WTC11 (cell line): ENCODE measurements at regions not wholly inside any gene's neighbourhood (a gene's known extent, or its start where the extent isn't known, plus 50 kb on each side); places are given as distances from the start of the nearest gene placed in this dataset.

Experiments used
- ATAC-seq: fragments of 200-7000 bp; cut with Tn5 transposase; 2 replicates; pipeline ENCODE4 v1.10.0; 2021; ENCODE audit warnings: mild to moderate bottlenecking, moderate library complexity
- CTCF ChIA-PET: fragments of 300-600 bp; sonication (Branson Sonifier 250); formaldehyde crosslinking; loops from one replicate; lab custom pipeline; 2021; ENCODE audit warnings: antibody characterized with exemption; lab: Charles Lee
- POLR2A ChIA-PET: fragments of 350-600 bp; sonication (Branson Sonifier 250); formaldehyde crosslinking; loops from one replicate; lab custom pipeline; 2021; ENCODE audit warnings: antibody characterized with exemption; lab: Charles Lee
- DNase-seq: peaks from one replicate; pipeline ENCODE4 v3.0.0; 2021; ENCODE audit warnings: low spot score
- H3K27ac Mint-ChIP-seq: 2 replicates; pipeline ENCODE4 v1.8.0; 2021; ENCODE audit warnings: mixed read lengths
- H3K27me3 Mint-ChIP-seq: 2 replicates; pipeline ENCODE4 v1.8.0; 2021; ENCODE audit warnings: low read depth, mild to moderate bottlenecking, moderate library complexity, mixed read lengths
- H3K36me3 Mint-ChIP-seq: 2 replicates; pipeline ENCODE4 v1.8.0; 2021; ENCODE audit warnings: mixed read lengths
- H3K4me1 Mint-ChIP-seq: 2 replicates; pipeline ENCODE4 v1.8.0; 2022; ENCODE audit warnings: mixed read lengths
- H3K4me3 Mint-ChIP-seq: 2 replicates; pipeline ENCODE4 v1.8.0; 2021; ENCODE audit warnings: mild to moderate bottlenecking, moderate library complexity, mixed read lengths
- H3K9me3 Mint-ChIP-seq: 2 replicates; pipeline ENCODE4 v1.8.0; 2021; ENCODE audit warnings: mixed read lengths
- ATF3 ChIP-seq: sonication (generic); formaldehyde crosslinking; conservative IDR thresholded peaks from 2 replicates; pipeline ENCODE4 v1.8.1; 2022; ENCODE audit warnings: mild to moderate bottlenecking, missing genetic modification reagents
- CTCF ChIP-seq: fragments of 200-600 bp; IDR thresholded peaks from 2 replicates; pipeline ENCODE4 v1.8.0; 2022; ENCODE audit warnings: antibody characterized with exemption
- E2F1 ChIP-seq: sonication (generic); formaldehyde crosslinking; IDR thresholded peaks from 2 replicates; pipeline ENCODE4 v1.8.0; 2022; ENCODE audit warnings: mild to moderate bottlenecking, missing genetic modification reagents
- ELF4 ChIP-seq: sonication (generic); formaldehyde crosslinking; IDR thresholded peaks from 2 replicates; pipeline ENCODE4 v1.8.1; 2022; ENCODE audit warnings: low read depth, mild to moderate bottlenecking, moderate library complexity, missing genetic modification reagents
- GABPB1 ChIP-seq: sonication (generic); formaldehyde crosslinking; IDR thresholded peaks from 2 replicates; pipeline ENCODE4 v1.8.1; 2023; ENCODE audit warnings: mild to moderate bottlenecking, missing genetic modification reagents
- GTF2I ChIP-seq: fragments of 250-450 bp; sonication (Bioruptor Pico); conservative IDR thresholded peaks from 2 replicates; pipeline ENCODE4 v1.4.0; 2021; ENCODE audit warnings: mild to moderate bottlenecking
- JUN ChIP-seq: sonication (generic); formaldehyde crosslinking; IDR thresholded peaks from 2 replicates; pipeline ENCODE4 v1.8.0; 2023; ENCODE audit warnings: mild to moderate bottlenecking, missing genetic modification reagents
- MYBL2 ChIP-seq: sonication (generic); formaldehyde crosslinking; IDR thresholded peaks from 2 replicates; pipeline ENCODE4 v1.8.1; 2023; ENCODE audit warnings: mild to moderate bottlenecking, moderate library complexity, missing genetic modification reagents
- NFE2L1 ChIP-seq: sonication (generic); formaldehyde crosslinking; IDR thresholded peaks from 2 replicates; pipeline ENCODE4 v1.8.1; 2023; ENCODE audit warnings: missing genetic modification reagents
- NFYB ChIP-seq: sonication (generic); formaldehyde crosslinking; conservative IDR thresholded peaks from 2 replicates; pipeline ENCODE4 v1.8.0; 2022; ENCODE audit warnings: low read depth, missing genetic modification reagents
- NR1H2 ChIP-seq: sonication (generic); formaldehyde crosslinking; IDR thresholded peaks from 2 replicates; pipeline ENCODE4 v1.9.0; 2021; ENCODE audit warnings: mild to moderate bottlenecking, moderate library complexity, missing genetic modification reagents
- NR2C2 ChIP-seq: sonication (generic); formaldehyde crosslinking; IDR thresholded peaks from 2 replicates; pipeline ENCODE4 v1.8.0; 2022; ENCODE audit warnings: mild to moderate bottlenecking, missing genetic modification reagents
- OVOL2 ChIP-seq: fragments of 250-450 bp; sonication (Bioruptor Pico); IDR thresholded peaks from 2 replicates; pipeline ENCODE4 v1.9.0; 2021; ENCODE audit warnings: mild to moderate bottlenecking, borderline replicate concordance
- PRDM15 ChIP-seq: sonication (generic); formaldehyde crosslinking; IDR thresholded peaks from 2 replicates; pipeline ENCODE4 v1.8.0; 2022; ENCODE audit warnings: missing genetic modification reagents
- TEAD1 ChIP-seq: sonication (generic); formaldehyde crosslinking; IDR thresholded peaks from 2 replicates; pipeline ENCODE4 v1.8.0; 2022; ENCODE audit warnings: mild to moderate bottlenecking, missing genetic modification reagents
- ZBTB21 ChIP-seq: sonication (generic); formaldehyde crosslinking; IDR thresholded peaks from 2 replicates; pipeline ENCODE4 v1.8.1; 2023; ENCODE audit warnings: mild to moderate bottlenecking, missing genetic modification reagents, borderline replicate concordance
- ZMAT4 ChIP-seq: fragments of 250-450 bp; sonication (Bioruptor Pico); IDR thresholded peaks from 2 replicates; pipeline ENCODE4 v1.9.0; 2021; ENCODE audit warnings: mild to moderate bottlenecking
- ZNF425 ChIP-seq: fragments of 250-450 bp; sonication (Bioruptor Pico); conservative IDR thresholded peaks from 2 replicates; pipeline ENCODE4 v1.9.0; 2021; ENCODE audit warnings: mild to moderate bottlenecking
- ZNF671 ChIP-seq: fragments of 250-450 bp; sonication (Bioruptor Pico); IDR thresholded peaks from 2 replicates; pipeline ENCODE4 v1.8.0; 2021; ENCODE audit warnings: mild to moderate bottlenecking
- ZSCAN18 ChIP-seq: fragments of 250-450 bp; sonication (Bioruptor Pico); IDR thresholded peaks from 2 replicates; pipeline ENCODE4 v2.1.2; 2022; ENCODE audit warnings: mild to moderate bottlenecking, moderate library complexity

- no peak for TF ChIP-seq E2F1 (CRISPR knock-in tag)
- TF ChIP-seq GABPB1 (CRISPR knock-in tag), result no peak
- TF ChIP-seq NFE2L1 (CRISPR knock-in tag), result no peak
- TF ChIP-seq PRDM15 (CRISPR knock-in tag), result no peak
- no peak for TF ChIP-seq MYBL2 (CRISPR knock-in tag)
- TF ChIP-seq ZBTB21 (CRISPR knock-in tag), result no peak
- TF ChIP-seq ZNF425 (CRISPR knock-in tag), result no peak
- no peak for TF ChIP-seq JUN (CRISPR knock-in tag)
- no peak for TF ChIP-seq TEAD1 (CRISPR knock-in tag)
- TF ChIP-seq GTF2I (CRISPR knock-in tag), result no peak
- TF ChIP-seq NR1H2, result no peak
- TF ChIP-seq NFYB (CRISPR knock-in tag), result no peak
- no peak for TF ChIP-seq CTCF
- TF ChIP-seq ZNF671, result no peak
- TF ChIP-seq ZMAT4 (CRISPR knock-in tag), result no peak
- TF ChIP-seq OVOL2 (CRISPR knock-in tag), result no peak
- no peak for TF ChIP-seq ATF3 (CRISPR knock-in tag)
- no peak for TF ChIP-seq ELF4 (CRISPR knock-in tag)
- no peak for TF ChIP-seq ZSCAN18 (CRISPR knock-in tag)
- no peak for TF ChIP-seq NR2C2 (CRISPR knock-in tag)
- CTCF ChIA-PET, result no interaction called here
- H3K4me3 Mint-ChIP-seq, result no peak overlapping the region
- POLR2A ChIA-PET, result no interaction called here
- H3K36me3 Mint-ChIP-seq, result no peaks in the 10 kb centered on the region
- no peak overlapping the region for H3K27ac Mint-ChIP-seq
- no peaks in the 10 kb centered on the region for H3K9me3 Mint-ChIP-seq
- ATAC-seq, result no peak
- DNase-seq, result no peak
- H3K4me1 Mint-ChIP-seq, result no peaks in the 10 kb centered on the region
- H3K27me3 Mint-ChIP-seq, result no peaks in the 10 kb centered on the region
Measured at GRCh38 chr2:18368008-18368407, 192.4 kb downstream of the RDH14 start.
